ENCODE measurements at regions not wholly inside any gene's neighbourhood (a gene's known extent, or its start where the extent isn't known, plus 50 kb on each side); places are given as distances from the start of the nearest gene placed in this dataset.

- Mint-ChIP-seq H3K9me3 (no peaks in the 10 kb centered on the region), H3K4me3 (ENCODE audit: low read depth) (no peak overlapping the region), H3K27me3 (ENCODE audit: low read depth) (no peaks in the 10 kb centered on the region), H3K36me3 (ENCODE audit: low read depth) (no peaks in the 10 kb centered on the region), H3K4me1 (ENCODE audit: low read depth) (no peaks in the 10 kb centered on the region), H3K27ac (no peak overlapping the region)
- intact Hi-C loops (cut with micrococcal nuclease) = no loop called here
- DNase-seq (ENCODE audit: low spot score) = no peak
Measured at GRCh38 chr1:165063181-165063965, 293.1 kb downstream of the LMX1A start.

DNA sequence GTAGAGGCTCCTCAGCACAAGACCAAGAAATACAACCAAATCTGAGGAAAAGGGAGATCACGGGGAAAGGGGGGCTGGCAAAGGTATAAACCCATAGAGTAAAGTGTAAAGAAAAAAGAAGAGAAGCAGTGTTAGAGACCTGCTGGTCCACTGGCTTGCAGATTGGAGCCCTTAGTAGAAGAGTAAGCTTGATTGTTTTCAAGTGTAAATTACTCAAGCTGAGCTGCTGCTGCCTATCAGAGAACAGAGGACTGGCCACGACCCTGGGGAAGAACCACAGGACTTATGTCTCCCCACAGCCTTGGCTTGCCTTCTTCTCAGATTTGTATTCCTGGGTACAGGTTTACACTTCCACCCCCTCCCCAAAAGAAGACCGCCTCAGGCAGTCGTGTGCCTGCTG lies 294.2 kb downstream of the LMX1A start:
- intact Hi-C loops (cut with micrococcal nuclease) = no loop called here
- H3K4me3 Mint-ChIP-seq (ENCODE audit: low read depth) = no peak overlapping the region

GRCh38 chr1:165060285-165060793 lies 296.2 kb downstream of the LMX1A start:
- H3K27ac Mint-ChIP-seq = no peak overlapping the region
- H3K9me3 Mint-ChIP-seq = no peaks in the 10 kb centered on the region
- no peak for DNase-seq (ENCODE audit: low spot score)
- H3K27me3 Mint-ChIP-seq (ENCODE audit: low read depth) = peaks cover 2% of the 10 kb centered on the region
- intact Hi-C loops (cut with micrococcal nuclease) = no loop called here
- H3K4me1 Mint-ChIP-seq (ENCODE audit: low read depth) = no peaks in the 10 kb centered on the region
- no peak overlapping the region for H3K4me3 Mint-ChIP-seq (ENCODE audit: low read depth)
- H3K36me3 Mint-ChIP-seq (ENCODE audit: low read depth) = no peaks in the 10 kb centered on the region

More for the DNA sequence above, 294.2 kb downstream of the LMX1A start:
- no peaks in the 10 kb centered on the region for H3K36me3 Mint-ChIP-seq (ENCODE audit: low read depth)
- DNase-seq (ENCODE audit: low spot score) = no peak
- H3K27ac Mint-ChIP-seq = no peak overlapping the region
- no peaks in the 10 kb centered on the region for H3K9me3 Mint-ChIP-seq
- H3K4me1 Mint-ChIP-seq (ENCODE audit: low read depth) = no peaks in the 10 kb centered on the region
- no peaks in the 10 kb centered on the region for H3K27me3 Mint-ChIP-seq (ENCODE audit: low read depth)

- Mint-ChIP-seq H3K36me3 (ENCODE audit: low read depth) (no peaks in the 10 kb centered on the region), H3K4me1 (ENCODE audit: low read depth) (no peaks in the 10 kb centered on the region), H3K9me3 (no peaks in the 10 kb centered on the region), H3K4me3 (ENCODE audit: low read depth) (no peak overlapping the region), H3K27ac (no peak overlapping the region), H3K27me3 (ENCODE audit: low read depth) (peaks cover 2% of the 10 kb centered on the region)
- intact Hi-C loops (cut with micrococcal nuclease) = no loop called here
- DNase-seq (ENCODE audit: low spot score) = no peak
Measured at GRCh38 chr1:165057956-165058355, 298.6 kb downstream of the LMX1A start.

GRCh38 chr1:165056914-165057313 lies 299.6 kb downstream of the LMX1A start:
- H3K27me3 Mint-ChIP-seq (ENCODE audit: low read depth) = peaks cover 2% of the 10 kb centered on the region
- no peak overlapping the region for H3K4me3 Mint-ChIP-seq (ENCODE audit: low read depth)
- no peak overlapping the region for H3K27ac Mint-ChIP-seq
- H3K9me3 Mint-ChIP-seq = no peaks in the 10 kb centered on the region
- no peak for DNase-seq (ENCODE audit: low spot score)
- no peaks in the 10 kb centered on the region for H3K4me1 Mint-ChIP-seq (ENCODE audit: low read depth)
- H3K36me3 Mint-ChIP-seq (ENCODE audit: low read depth) = no peaks in the 10 kb centered on the region
- intact Hi-C loops (cut with micrococcal nuclease) = no loop called here

DNA sequence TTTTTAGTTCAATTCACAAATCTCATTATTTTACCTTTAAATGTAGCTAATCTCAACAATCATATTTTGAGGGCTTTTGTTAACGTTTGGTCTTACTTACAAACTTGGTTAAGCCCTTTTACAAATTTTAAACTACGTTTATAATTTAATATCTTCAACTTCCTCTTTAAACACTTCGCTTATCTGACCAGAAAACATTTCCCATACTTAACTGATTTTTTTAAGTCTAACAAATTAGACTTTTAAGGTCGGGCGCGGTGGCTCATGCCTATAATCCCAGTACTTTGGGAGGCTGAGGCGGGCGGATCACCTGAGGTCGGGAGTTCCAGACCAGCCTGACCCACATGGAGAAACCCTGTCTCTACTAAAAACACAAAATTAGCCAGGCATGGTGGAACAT lies 300.9 kb downstream of the LMX1A start:
- Mint-ChIP-seq H3K4me1 (ENCODE audit: low read depth) (no peaks in the 10 kb centered on the region), H3K4me3 (ENCODE audit: low read depth) (no peak overlapping the region), H3K27ac (no peak overlapping the region), H3K9me3 (no peaks in the 10 kb centered on the region), H3K27me3 (ENCODE audit: low read depth) (peaks cover 2% of the 10 kb centered on the region), H3K36me3 (ENCODE audit: low read depth) (no peaks in the 10 kb centered on the region)
- DNase-seq (ENCODE audit: low spot score) = no peak
- intact Hi-C loops (cut with micrococcal nuclease) = no loop called here

GRCh38 chr1:165054627-165055026 lies 301.9 kb downstream of the LMX1A start:
- H3K4me3 Mint-ChIP-seq (ENCODE audit: low read depth) = no peak overlapping the region
- no peak for DNase-seq (ENCODE audit: low spot score)
- H3K4me1 Mint-ChIP-seq (ENCODE audit: low read depth) = no peaks in the 10 kb centered on the region
- no peaks in the 10 kb centered on the region for H3K36me3 Mint-ChIP-seq (ENCODE audit: low read depth)
- peaks cover 2% of the 10 kb centered on the region for H3K27me3 Mint-ChIP-seq (ENCODE audit: low read depth)
- no peaks in the 10 kb centered on the region for H3K9me3 Mint-ChIP-seq
- H3K27ac Mint-ChIP-seq = no peak overlapping the region
- intact Hi-C loops (cut with micrococcal nuclease) = no loop called here

DNA sequence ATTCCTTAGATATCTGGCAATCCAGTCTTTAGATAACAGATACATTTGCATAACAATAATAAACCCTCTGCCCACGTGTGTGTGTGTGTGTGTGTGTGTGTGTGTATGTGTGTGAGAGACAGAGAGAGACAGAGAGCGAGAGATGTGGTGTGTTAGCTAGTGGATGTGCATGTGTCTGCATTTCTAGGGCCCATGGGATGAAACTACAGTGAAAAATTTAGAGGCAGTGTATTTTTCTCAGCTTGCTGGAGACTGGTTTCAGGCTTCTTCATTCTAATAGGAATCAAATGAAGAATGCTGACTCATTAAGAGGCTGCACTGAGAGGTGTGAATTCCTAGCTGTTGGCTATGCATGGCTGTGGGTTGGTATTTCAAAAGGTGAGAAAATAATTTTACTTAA lies 303.2 kb downstream of the LMX1A start:
- H3K27me3 Mint-ChIP-seq (ENCODE audit: low read depth) = peaks cover 2% of the 10 kb centered on the region
- H3K36me3 Mint-ChIP-seq (ENCODE audit: low read depth) = no peaks in the 10 kb centered on the region
- no peak for DNase-seq (ENCODE audit: low spot score)
- no peaks in the 10 kb centered on the region for H3K9me3 Mint-ChIP-seq
- intact Hi-C loops (cut with micrococcal nuclease) = no loop called here
- no peak overlapping the region for H3K4me3 Mint-ChIP-seq (ENCODE audit: low read depth)
- H3K4me1 Mint-ChIP-seq (ENCODE audit: low read depth) = no peaks in the 10 kb centered on the region
- no peak overlapping the region for H3K27ac Mint-ChIP-seq

DNA sequence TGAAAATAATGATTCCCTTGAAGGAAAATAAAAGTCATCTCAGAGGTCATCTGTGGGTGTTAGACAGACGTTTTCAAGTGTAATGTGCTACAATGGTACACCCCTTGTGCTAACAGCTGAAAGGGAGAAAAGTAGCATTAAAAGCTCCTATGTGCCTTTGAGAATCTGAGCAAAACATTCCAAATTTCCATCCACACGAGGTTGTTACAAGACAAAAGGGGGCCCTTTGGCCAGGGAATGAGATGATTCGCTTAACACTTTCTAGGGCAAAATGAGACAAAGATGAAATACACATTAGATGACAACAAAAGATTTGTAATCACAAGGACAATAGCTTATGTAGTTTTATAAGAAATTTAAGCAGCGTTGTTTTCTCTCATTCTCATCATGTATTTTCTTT lies 303.6 kb downstream of the LMX1A start:
- intact Hi-C loops (cut with micrococcal nuclease) = no loop called here
- no peaks in the 10 kb centered on the region for H3K4me1 Mint-ChIP-seq (ENCODE audit: low read depth)
- H3K27me3 Mint-ChIP-seq (ENCODE audit: low read depth) = peaks cover 2% of the 10 kb centered on the region
- no peak for DNase-seq (ENCODE audit: low spot score)
- H3K9me3 Mint-ChIP-seq = no peaks in the 10 kb centered on the region
- H3K27ac Mint-ChIP-seq = no peak overlapping the region
- no peak overlapping the region for H3K4me3 Mint-ChIP-seq (ENCODE audit: low read depth)
- H3K36me3 Mint-ChIP-seq (ENCODE audit: low read depth) = no peaks in the 10 kb centered on the region

DNA sequence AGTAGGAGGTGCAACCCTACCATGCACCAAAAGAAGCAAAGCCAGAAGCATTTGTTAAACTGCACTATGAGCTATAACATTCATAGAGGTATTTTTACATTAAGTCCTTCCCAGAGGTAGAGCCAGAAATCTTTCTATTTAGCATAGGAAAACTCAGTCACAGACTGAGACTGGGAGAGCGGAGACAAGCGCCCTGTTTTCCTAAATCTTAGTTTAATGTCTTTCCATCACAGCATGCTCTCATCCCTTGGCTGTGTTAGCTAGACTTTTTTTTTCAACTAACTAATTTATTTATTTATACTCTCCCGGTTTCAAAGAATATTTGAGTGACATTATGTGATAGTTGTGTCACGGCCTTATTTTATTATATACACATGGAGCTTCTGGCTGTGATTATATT lies 304.1 kb downstream of the LMX1A start:
- intact Hi-C loops (cut with micrococcal nuclease) = no loop called here
- H3K36me3 Mint-ChIP-seq (ENCODE audit: low read depth) = no peaks in the 10 kb centered on the region
- H3K9me3 Mint-ChIP-seq = no peaks in the 10 kb centered on the region
- no peaks in the 10 kb centered on the region for H3K4me1 Mint-ChIP-seq (ENCODE audit: low read depth)
- no peak overlapping the region for H3K4me3 Mint-ChIP-seq (ENCODE audit: low read depth)
- peaks cover 2% of the 10 kb centered on the region for H3K27me3 Mint-ChIP-seq (ENCODE audit: low read depth)
- no peak for DNase-seq (ENCODE audit: low spot score)
- H3K27ac Mint-ChIP-seq = no peak overlapping the region

GRCh38 chr1:165050246-165050645 lies 306.3 kb downstream of the LMX1A start:
- Mint-ChIP-seq H3K27ac (no peak overlapping the region), H3K36me3 (ENCODE audit: low read depth) (no peaks in the 10 kb centered on the region), H3K4me1 (ENCODE audit: low read depth) (no peaks in the 10 kb centered on the region), H3K4me3 (ENCODE audit: low read depth) (no peak overlapping the region), H3K27me3 (ENCODE audit: low read depth) (no peaks in the 10 kb centered on the region), H3K9me3 (no peaks in the 10 kb centered on the region)
- DNase-seq (ENCODE audit: low spot score) = no peak
- intact Hi-C loops (cut with micrococcal nuclease) = no loop called here

DNA sequence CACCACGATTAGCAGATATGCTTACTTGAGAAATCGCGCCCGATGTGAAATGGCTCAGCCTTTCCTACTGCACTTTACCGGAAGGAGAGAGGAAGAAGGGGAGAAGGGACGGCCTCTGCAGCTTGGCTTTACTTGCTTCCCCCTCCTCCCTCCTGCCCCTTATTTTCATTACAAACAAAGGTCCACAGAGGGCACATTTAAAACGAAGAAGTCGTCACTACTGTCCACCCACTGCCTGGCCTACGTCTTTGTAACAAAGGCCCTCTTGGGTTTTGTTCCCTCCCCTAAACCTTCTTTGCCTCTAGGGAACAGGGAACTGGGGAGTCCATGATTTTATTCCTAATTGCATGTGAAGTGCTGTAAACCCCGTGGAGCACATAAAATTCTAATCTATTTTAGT lies 308.5 kb downstream of the LMX1A start:
- H3K27me3 Mint-ChIP-seq (ENCODE audit: low read depth) = no peaks in the 10 kb centered on the region
- no peaks in the 10 kb centered on the region for H3K9me3 Mint-ChIP-seq
- H3K27ac Mint-ChIP-seq = no peak overlapping the region
- intact Hi-C loops (cut with micrococcal nuclease) = no loop called here
- no peaks in the 10 kb centered on the region for H3K4me1 Mint-ChIP-seq (ENCODE audit: low read depth)
- H3K36me3 Mint-ChIP-seq (ENCODE audit: low read depth) = no peaks in the 10 kb centered on the region
- no peak overlapping the region for H3K4me3 Mint-ChIP-seq (ENCODE audit: low read depth)
- DNase-seq (ENCODE audit: low spot score) = no peak

GRCh38 chr1:165045902-165046301 lies 310.6 kb downstream of the LMX1A start:
- DNase-seq (ENCODE audit: low spot score) = no peak
- intact Hi-C loops (cut with micrococcal nuclease) = no loop called here
- Mint-ChIP-seq H3K27me3 (ENCODE audit: low read depth) (no peaks in the 10 kb centered on the region), H3K27ac (no peak overlapping the region), H3K4me3 (ENCODE audit: low read depth) (no peak overlapping the region), H3K4me1 (ENCODE audit: low read depth) (no peaks in the 10 kb centered on the region), H3K9me3 (no peaks in the 10 kb centered on the region), H3K36me3 (ENCODE audit: low read depth) (no peaks in the 10 kb centered on the region)

DNA sequence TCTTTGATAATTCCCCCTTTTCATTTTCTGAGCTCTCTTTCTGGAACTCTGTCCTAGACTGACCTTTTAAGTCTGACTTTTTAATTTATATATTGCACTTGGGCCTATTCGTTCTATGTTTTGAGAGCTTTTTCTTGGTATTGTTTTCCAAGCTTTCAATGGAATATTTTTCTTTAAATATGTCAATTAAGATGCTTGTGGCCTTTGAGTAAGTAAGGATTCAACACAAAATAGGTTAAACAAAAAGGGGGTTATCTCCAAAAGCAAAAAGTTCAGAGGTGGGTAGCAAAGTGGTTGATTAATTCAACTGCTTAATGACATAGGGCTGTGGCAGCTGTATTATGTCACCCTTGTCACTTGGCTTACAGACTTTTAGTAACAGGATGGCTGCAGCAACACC lies 315.9 kb downstream of the LMX1A start:
- no peak for DNase-seq (ENCODE audit: low spot score)
- Mint-ChIP-seq H3K4me1 (ENCODE audit: low read depth) (no peaks in the 10 kb centered on the region), H3K36me3 (ENCODE audit: low read depth) (no peaks in the 10 kb centered on the region), H3K27ac (no peak overlapping the region), H3K27me3 (ENCODE audit: low read depth) (no peaks in the 10 kb centered on the region), H3K4me3 (ENCODE audit: low read depth) (no peak overlapping the region), H3K9me3 (no peaks in the 10 kb centered on the region)
- intact Hi-C loops (cut with micrococcal nuclease) = no loop called here

Data from activated T-helper 2 cell treated with anti-CD3 and anti-CD28 coated beads, Interferon-gamma antibody, Interleukin-2, Interleukin-4, amounts not matched to agents 10 μg/mL and 5 μg/mL and 100 μg/mL, durations not matched to agents 14 hours and 24 hours and 36 hours (primary cell).